ENCODE measurements at regions not wholly inside any gene's neighbourhood (a gene's known extent, or its start where the extent isn't known, plus 50 kb on each side); places are given as distances from the start of the nearest gene placed in this dataset.
A peak's percentile ranks its signal among the peaks of the same experiment; 100 is the strongest.
"Not testable (repeated sequence)": the region's sequence is repeated elsewhere in the genome, so short reads cannot be mapped to it uniquely, and the experiment has no call there.

DNA sequence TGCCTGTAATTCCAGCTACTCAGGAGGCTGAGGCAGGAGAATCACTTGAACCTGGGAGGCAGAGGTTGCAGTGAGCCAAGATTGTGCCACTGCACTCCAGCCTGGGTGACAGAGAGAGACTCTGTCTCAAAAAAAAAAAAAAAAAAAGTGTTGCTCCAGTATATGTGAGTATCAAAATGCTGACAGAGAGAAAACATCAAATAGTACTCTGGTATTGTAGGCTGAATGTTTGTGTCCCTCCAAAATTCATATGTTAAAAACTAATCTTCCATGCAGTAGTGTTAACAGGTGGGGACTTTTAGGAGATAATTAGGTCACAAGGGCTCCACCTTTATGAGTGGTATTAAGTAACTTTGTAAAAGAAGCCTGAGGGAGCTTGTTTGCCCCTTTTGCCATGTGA is 67.4 kb upstream of the KLF7 start:
- H4K8ac ChIP-seq (ENCODE audit: low read depth in 2 of 2, low read length in 2 of 2); H4K20me1 ChIP-seq (ENCODE audit: insufficient read depth, low read length); ATAC-seq (ENCODE audit: low read depth); H3K36me3 ChIP-seq (ENCODE audit: control insufficient read depth, insufficient read depth, low read length); H4K5ac ChIP-seq (ENCODE audit: low read depth, low read length); H3K4me3 ChIP-seq (ENCODE audit: insufficient read depth, low read depth, low read length); in situ Hi-C loops (cut with MboI; ENCODE audit: low sequenced_read_pairs); H2BK5ac ChIP-seq (ENCODE audit: low read depth, low read length, poor library complexity, severe bottlenecking); H3K27ac ChIP-seq (ENCODE audit: insufficient read depth, low read length); H3K9ac ChIP-seq (ENCODE audit: low read depth, low read length); dilution Hi-C loops (cut with HindIII; ENCODE audit: low sequenced_read_pairs, unreplicated experiment); H2AK9ac ChIP-seq (replicated peaks; ENCODE audit: low read depth, low read length, poor library complexity); H3K4me1 ChIP-seq (ENCODE audit: control insufficient read depth, insufficient read depth, low read length); H3K23ac ChIP-seq (ENCODE audit: low read depth, low read length); DNase-seq; H3K27me3 ChIP-seq (ENCODE audit: control insufficient read depth, insufficient read depth, low read length); intact Hi-C loops (cut with micrococcal nuclease); H2AFZ ChIP-seq (replicated peaks; ENCODE audit: low read length, poor library complexity); H3K56ac ChIP-seq (ENCODE audit: extremely low read depth, insufficient read depth, low read length); BruUV-seq (replicated peaks); H3K9me3 ChIP-seq (ENCODE audit: control insufficient read depth, insufficient read depth, low read length); H3K4me2 ChIP-seq (ENCODE audit: low read depth, low read length): not testable (repeated sequence)
- 0 out of 2 replicates have a peak overlapping the region, but pooled peaks have one; percentile 9 for H3K14ac ChIP-seq (replicated peaks; ENCODE audit: low read depth, low read length)
- peak overlapping the region; percentile 60; the same call in 1 of the 2 replicates for H4K91ac ChIP-seq (ENCODE audit: insufficient read depth, low read depth, low read length)
- ChIA-PET CTCF (interaction anchor here (0.8 kb wide), 1 partner anchor 12 kb away, joined by 4 read pairs; no protein-coding TSS in a partner anchor), POLR2A (ENCODE audit: unreplicated experiment) (interaction anchor here (1.0 kb wide), 1 partner anchor 67 kb away, joined by 3 read pairs; the partner anchor contains the start of gene KLF7)
- H3K18ac ChIP-seq (ENCODE audit: low read depth, low read length): peak overlapping the region; percentile 14; the same call in 1 of the 2 replicates
- H2AK5ac ChIP-seq (ENCODE audit: low read depth, low read length): peak overlapping the region; percentile 46
- H2BK120ac ChIP-seq (ENCODE audit: low read depth, low read length): peak overlapping the region; percentile 63; the same call in 1 of the 2 replicates
- peaks cover 13% of the 10 kb centered on the region for H3K9me1 ChIP-seq (ENCODE audit: insufficient read depth, low read length)
- peak; percentile 50 for TF ChIP-seq MAFK (IDR thresholded peaks at IDR 0.05; ENCODE audit: low read depth, low read length)
- H3K4ac ChIP-seq (ENCODE audit: low read depth, low read length): 0 out of 2 replicates have a peak overlapping the region, but pooled peaks have one; percentile 29
- H2BK20ac ChIP-seq (ENCODE audit: low read depth, low read length): peak overlapping the region; percentile 55; the same call in 1 of the 2 replicates
- peaks cover 8 to 11% of the 10 kb centered on the region in 2 experiments; a peak in 3 of 4 replicates for H3K79me1 ChIP-seq (ENCODE audit: low read depth in 1 of 2, low read length in 2 of 2)
- peak overlapping the region; percentile 78; the same call in 1 of the 3 replicates for H2BK15ac ChIP-seq (ENCODE audit: low read depth, low read length)

Measured in IMR-90 (cell line).